ENCODE measurements at regions not wholly inside any gene's neighbourhood (a gene's known extent, or its start where the extent isn't known, plus 50 kb on each side); places are given as distances from the start of the nearest gene placed in this dataset.
"Not testable (repeated sequence)": the region's sequence is repeated elsewhere in the genome, so short reads cannot be mapped to it uniquely, and the experiment has no call there.

DNA sequence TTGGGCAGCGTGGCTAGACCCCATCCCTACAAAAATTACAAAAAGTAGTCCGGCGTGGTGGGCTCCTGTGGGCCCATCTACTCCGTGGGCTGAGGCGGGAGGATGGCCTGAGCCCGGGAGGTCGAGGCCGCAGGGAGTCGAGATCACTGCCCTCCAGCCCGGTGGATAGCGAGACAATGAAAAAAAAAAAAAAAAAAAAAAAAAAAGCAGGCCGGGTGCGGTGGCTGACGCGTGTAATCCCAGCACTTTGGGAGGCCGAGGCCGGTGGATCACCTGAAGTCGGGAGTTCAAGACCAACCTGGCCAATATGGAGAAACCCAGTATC lies 110.5 kb upstream of the LPCAT1 start:
- peak overlapping the region; percentile 76 for H3K4me3 ChIP-seq (ENCODE audit: low read depth, low read length)
- TF ChIP-seq, protein P1, sequence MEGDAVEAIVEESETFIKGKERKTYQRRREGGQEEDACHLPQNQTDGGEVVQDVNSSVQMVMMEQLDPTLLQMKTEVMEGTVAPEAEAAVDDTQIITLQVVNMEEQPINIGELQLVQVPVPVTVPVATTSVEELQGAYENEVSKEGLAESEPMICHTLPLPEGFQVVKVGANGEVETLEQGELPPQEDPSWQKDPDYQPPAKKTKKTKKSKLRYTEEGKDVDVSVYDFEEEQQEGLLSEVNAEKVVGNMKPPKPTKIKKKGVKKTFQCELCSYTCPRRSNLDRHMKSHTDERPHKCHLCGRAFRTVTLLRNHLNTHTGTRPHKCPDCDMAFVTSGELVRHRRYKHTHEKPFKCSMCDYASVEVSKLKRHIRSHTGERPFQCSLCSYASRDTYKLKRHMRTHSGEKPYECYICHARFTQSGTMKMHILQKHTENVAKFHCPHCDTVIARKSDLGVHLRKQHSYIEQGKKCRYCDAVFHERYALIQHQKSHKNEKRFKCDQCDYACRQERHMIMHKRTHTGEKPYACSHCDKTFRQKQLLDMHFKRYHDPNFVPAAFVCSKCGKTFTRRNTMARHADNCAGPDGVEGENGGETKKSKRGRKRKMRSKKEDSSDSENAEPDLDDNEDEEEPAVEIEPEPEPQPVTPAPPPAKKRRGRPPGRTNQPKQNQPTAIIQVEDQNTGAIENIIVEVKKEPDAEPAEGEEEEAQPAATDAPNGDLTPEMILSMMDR (conservative IDR thresholded peaks at IDR 0.05; ENCODE audit: low read depth, low read length), result no peak
- no peak for DNase-seq (ENCODE audit: low read depth)

DNA sequence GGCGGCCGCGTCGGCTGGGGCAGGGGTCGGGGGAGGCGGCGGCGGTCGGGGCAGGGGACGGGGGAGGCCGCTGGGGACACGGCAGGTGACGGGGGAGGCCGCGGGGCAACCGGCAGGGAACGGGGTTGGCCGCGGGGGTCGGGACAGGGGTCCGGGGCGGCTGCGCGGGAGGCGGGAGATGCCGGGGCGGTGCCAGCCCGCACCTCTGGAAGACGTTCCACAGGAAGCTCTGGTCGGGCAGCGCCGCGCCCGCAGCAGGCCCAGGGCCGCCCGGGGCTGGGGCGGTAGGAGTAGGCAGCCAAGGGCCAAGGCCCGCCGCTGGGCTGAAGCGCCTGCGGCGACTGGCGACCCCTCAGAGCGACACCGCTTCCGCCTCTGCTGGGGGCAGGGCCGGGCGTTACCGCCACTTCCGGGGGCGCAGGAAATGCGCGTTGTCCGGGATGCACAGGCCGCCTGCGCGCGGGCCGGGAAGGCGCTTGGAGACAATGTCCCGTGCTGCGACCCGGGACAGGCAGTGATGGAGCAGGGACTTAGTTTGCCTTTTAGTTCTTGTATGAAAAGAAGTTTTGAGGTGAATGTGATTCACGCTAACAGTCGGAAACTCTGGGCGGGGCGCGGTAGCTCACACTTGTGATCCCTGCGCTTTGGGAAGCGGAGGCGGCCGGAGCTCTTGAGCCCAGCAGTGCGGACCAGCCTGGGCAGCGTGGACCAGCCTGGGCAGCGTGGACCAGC lies 110.0 kb upstream of the LPCAT1 start:
- TF ChIP-seq, protein P1 (conservative IDR thresholded peaks at IDR 0.05; ENCODE audit: low read depth, low read length), result no peak
- peak overlapping the region; percentile 76 for H3K4me3 ChIP-seq (ENCODE audit: low read depth, low read length)
- DNase-seq (ENCODE audit: low read depth), result no peak

DNA sequence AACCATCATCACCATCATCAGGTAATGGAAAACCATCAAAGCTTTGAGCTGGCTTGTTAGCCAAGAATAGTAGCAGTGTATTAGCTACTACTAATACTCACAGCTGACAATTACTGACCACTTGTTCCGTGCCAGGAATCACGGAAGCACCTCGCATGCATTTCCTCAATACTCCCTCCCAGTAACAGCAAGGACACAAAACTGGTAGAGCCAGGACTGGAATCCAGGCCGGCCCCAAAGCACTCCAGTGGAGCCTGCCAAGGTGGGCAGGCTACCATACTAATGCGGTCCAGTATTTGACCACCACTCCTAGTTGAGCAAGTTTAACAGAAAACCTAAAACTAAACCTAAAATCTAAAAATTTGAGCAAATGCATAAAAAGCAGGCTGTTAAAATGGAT lies 107.2 kb upstream of the LPCAT1 start:
- not testable (repeated sequence) for DNase-seq (ENCODE audit: low read depth); H3K4me3 ChIP-seq (ENCODE audit: low read depth, low read length)

DNA sequence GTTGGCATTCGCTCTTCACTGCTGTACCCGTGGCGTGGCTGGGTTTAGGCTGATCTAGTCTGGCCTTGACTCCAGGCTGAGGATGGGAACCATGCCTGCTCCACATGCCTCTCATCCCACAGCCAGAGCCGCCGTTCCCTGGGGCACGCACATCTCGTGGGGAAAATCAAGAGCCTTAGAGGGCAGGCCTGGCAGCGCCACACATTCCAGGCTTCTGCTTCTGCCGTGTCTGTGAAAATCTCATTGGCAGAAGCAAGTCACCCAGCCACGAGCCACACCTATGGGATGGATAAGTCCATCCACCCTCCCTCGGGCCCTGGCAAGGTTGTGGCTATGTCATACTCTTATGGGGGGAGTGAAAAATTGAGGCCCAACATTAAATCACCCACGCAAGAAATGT lies 102.6 kb upstream of the LPCAT1 start:
- not testable (repeated sequence) for H3K4me3 ChIP-seq (ENCODE audit: low read depth, low read length); DNase-seq (ENCODE audit: low read depth)

DNA sequence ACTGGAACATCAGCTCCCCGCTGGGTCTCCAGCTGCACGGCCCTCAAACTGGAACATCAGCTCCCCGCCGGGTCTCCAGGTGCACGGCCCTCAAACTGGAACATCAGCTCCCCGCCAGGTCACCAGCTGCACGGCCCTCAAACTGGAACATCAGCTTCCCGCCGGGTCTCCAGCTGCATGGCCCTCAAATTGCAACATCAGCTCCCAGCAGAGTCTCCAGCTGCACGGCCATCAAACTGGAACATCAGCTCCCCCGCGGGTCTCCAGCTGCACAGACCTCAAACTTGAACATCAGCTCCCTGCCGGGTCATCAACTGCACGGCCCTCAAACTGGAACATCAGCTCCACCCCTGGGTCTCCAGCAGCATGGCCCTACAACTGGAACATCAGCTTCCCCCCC lies 95.8 kb upstream of the LPCAT1 start:
- not testable (repeated sequence) for H3K4me3 ChIP-seq (ENCODE audit: low read depth, low read length); DNase-seq (ENCODE audit: low read depth)

DNA sequence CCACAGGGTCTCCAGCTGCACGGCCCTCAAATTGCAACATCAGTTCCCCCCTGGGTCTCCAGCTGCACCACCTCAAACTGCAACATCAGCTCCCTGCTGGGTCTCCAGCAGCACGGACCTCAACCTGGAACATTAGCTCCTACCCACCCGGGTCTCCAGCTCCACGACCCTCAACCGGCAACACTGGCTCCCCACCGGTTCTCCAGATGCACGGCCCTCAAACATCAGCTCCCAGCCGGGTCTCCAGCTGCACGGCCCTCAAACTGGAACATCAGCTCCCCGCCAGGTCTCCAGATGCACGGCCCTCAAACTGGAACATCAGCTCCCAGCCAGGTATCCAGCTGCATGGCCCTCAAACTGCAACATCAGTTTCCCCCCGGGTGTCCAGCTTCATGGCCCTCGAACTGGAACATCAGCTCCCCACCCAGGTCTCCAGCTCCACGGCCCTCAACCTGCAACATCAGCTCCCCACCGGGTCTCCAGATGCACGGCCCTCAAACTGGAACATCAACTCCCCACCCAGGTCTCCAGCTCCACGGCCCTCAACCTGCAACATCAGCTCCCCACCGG lies 94.6 kb upstream of the LPCAT1 start:
- not testable (repeated sequence) for H3K4me3 ChIP-seq (ENCODE audit: low read depth, low read length); DNase-seq (ENCODE audit: low read depth)

DNA sequence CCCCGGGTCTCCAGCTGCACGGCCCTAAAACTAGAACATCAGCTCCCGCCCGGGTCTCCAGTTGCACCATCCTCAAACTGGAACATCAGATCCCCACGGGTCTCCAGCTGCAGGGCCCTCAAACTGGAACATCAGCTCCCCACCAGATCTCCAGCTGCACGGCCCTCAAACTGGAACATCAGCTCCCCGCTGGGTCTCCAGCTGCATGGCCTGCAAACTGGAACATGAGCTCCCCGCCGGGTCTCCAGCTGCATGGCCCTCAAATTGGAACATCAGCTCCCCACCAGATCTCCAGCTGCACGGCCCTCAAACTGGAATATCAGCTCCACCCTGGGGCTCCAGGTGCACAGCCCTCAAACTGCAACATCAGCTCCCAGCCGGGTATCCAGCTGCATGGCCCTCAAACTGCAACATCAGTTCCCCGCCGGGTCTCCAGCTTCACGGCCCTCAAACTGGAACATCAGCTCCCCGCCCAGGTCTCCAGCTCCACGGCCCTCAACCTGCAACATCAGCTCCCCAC lies 93.5 kb upstream of the LPCAT1 start:
- DNase-seq (ENCODE audit: low read depth); H3K4me3 ChIP-seq (ENCODE audit: low read depth, low read length): not testable (repeated sequence)

DNA sequence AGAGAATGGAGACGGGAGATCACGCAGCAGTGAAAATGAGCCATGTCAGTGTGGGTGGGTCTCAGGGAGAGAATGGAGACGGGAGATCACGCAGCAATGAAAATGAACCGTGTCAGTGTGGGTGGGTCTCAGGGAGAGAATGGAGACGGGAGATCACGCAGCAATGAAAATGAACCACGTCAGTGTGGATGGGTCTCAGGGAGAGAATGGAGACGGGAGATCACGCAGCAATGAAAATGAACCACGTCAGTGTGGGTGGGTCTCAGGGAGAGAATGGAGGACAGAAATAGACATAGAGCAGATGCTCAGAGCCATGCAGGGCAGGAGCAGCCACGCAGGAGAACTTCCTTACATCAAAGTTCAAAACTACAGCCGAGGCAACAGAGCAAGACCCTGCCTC lies 89.8 kb upstream of the LPCAT1 start:
- not testable (repeated sequence) for H3K4me3 ChIP-seq (ENCODE audit: low read depth, low read length); DNase-seq (ENCODE audit: low read depth)

DNA sequence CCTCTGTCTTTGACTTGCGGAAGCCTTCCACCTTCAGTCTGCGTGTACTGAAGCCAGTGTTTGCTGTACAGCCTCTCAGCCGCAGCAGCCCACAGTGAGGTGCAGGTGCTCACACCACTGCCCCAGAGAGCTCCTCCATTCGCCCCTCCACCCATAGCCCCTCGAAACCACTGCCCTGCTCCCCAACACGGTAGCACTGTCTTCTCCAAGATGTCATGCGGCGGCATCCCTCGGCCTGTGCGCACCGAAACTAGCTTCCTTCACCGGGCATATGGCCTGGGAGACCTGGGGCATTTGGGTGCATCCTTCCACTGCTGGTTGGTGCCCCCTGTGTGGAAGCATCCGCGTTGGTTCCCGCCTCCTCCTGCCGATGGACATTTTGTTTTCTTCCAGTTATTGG lies 86.8 kb upstream of the LPCAT1 start:
- not testable (repeated sequence) for H3K4me3 ChIP-seq (ENCODE audit: low read depth, low read length); DNase-seq (ENCODE audit: low read depth)

DNA sequence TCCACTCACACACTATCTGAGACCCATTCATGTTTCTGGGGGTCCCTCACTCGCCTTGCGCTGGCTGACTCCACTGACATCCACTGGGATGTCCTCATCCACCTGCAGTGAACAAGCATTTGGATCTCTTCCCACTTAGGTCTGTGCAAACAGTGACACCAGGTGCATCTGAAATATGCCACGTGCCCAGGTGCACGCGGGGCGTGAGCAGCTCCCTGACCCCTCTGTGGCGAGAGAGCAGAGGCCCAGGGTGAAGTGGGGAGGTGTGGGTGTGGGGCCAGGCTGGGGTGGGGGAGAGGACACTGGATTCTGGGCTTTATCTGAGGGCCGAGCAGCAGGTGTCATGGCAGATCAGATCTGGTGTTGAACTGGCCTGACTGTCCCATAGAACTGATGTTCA lies 85.4 kb upstream of the LPCAT1 start:
- H3K4me3 ChIP-seq (ENCODE audit: low read depth, low read length); DNase-seq (ENCODE audit: low read depth): not testable (repeated sequence)

DNA sequence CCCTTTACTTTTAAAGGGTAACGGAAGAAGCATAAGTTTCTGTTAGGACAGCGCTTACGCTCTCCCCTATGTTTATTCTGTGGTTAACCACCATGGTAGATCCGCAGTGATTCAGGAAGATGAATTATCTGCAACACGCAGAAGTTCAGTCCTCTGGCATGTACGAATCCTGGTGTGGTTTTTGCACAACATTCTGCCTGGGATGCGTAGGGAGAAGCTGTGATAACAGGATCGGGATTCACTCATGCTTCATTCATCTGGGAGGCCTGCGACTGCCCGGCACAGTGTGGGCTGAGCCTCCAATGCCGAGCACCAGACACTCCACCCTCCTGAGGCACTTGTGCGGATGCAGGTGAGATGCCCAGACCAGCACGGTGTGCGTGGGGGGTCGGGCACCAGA lies 84.6 kb upstream of the LPCAT1 start:
- not testable (repeated sequence) for DNase-seq (ENCODE audit: low read depth)

DNA sequence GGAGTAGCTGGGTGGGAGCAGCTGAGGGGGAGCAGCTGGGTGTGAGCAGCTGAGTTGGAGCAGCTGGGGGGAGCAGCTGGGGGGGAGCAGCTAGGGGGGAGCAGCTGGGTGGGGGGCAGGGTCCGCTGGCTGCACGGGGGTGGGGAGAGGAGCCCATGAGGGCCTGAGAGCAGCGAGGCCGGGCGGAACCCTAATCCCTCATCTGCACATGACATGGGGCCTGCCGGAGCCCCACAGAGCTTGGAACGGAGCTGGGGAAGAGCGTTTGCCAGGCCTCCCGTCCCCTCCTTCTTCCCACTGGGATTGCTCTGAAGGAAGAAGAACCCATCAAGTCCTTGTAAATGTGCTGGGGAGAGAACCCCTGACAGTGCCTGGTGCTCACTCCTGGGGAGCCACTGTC lies 83.2 kb upstream of the LPCAT1 start:
- DNase-seq (ENCODE audit: low read depth), result not testable (repeated sequence)

More for the DNA sequence above, 84.6 kb upstream of the LPCAT1 start:
- not testable (repeated sequence) for H3K4me3 ChIP-seq (ENCODE audit: low read depth, low read length)

DNA sequence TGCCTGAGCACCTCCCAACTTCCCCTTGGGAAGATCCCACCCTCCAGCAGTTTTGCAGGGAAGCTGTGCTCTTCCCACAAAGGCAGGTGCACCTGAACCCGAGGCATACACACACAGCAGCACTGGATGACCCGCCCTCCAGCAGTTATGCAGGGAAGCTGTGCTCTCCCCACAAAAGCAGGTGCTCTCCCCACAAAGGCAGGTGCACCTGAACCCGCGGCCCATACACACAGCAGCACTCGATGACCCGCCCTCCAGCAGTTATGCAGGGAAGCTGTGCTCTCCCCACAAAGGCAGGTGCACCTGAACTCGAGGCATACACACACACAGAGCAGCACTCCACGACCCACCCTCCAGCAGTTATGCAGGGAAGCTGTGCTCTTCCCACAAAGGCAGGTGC lies 80.2 kb upstream of the LPCAT1 start:
- H3K4me3 ChIP-seq (ENCODE audit: low read depth, low read length); DNase-seq (ENCODE audit: low read depth): not testable (repeated sequence)

More for the DNA sequence above, 83.2 kb upstream of the LPCAT1 start:
- not testable (repeated sequence) for H3K4me3 ChIP-seq (ENCODE audit: low read depth, low read length)
